GM19452 (cell line): ENCODE measurements at regions not wholly inside any gene's neighbourhood (a gene's known extent, or its start where the extent isn't known, plus 50 kb on each side); places are given as distances from the start of the nearest gene placed in this dataset.

Experiments used
- ATAC-seq: cut with Tn5 transposase; IDR thresholded peaks from one replicate; pipeline ENCODE4 v1.9.1; 2021; ENCODE audit not compliant: unreplicated experiment

- ATAC-seq: no peak
These were observed 69.8 kb upstream of the HAO2 start for GRCh38 chr1:119298687-119299303.

- no peak for ATAC-seq
These were observed 66.6 kb upstream of the HAO2 start for GRCh38 chr1:119302011-119302410.

- ATAC-seq: no peak
These were observed 60.4 kb upstream of the HAO2 start for GRCh38 chr1:119308130-119308700.

- ATAC-seq: no peak
These were observed 59.8 kb upstream of the HAO2 start for GRCh38 chr1:119308806-119309205.

- ATAC-seq: no peak
These were observed 58.3 kb upstream of the HAO2 start for GRCh38 chr1:119310301-119310700.

- no peak for ATAC-seq
These were observed 56.1 kb upstream of the HAO2 start for GRCh38 chr1:119312500-119312899.

- ATAC-seq: no peak
These were observed 54.4 kb upstream of the HAO2 start for GRCh38 chr1:119314001-119314796.

- no peak for ATAC-seq
These were observed 51.6 kb upstream of the HAO2 start for GRCh38 chr1:119316870-119317416.

GRCh38 chr1:119318466-119319309, 49.9 kb upstream of the HAO2 start:
- ATAC-seq: peak; percentile 79
